OCI-LY3 (cell line): ENCODE measurements at regions not wholly inside any gene's neighbourhood (a gene's known extent, or its start where the extent isn't known, plus 50 kb on each side); places are given as distances from the start of the nearest gene placed in this dataset.

ENCODE experiments used
- CTCF ChIP-seq: fragments of 200-600, 300-600 bp; sonication (generic); IDR thresholded peaks from 2 replicates; pipeline ENCODE4 v1.5.1; 2014; ENCODE audit warnings: antibody characterized with exemption, low read length, low read depth
- EZH2phosphoT487 ChIP-seq: fragments of 200-600 bp; shearing (Covaris generic); IDR thresholded peaks from 2 replicates; pipeline ENCODE4 v1.6.1; 2018; ENCODE audit warnings: antibody characterized with exemption, mixed run types, low read depth

- TF ChIP-seq CTCF (no peak), EZH2phosphoT487 (no peak)
These were observed 218.1 kb upstream of the FAM78B start for GRCh38 chr1:166384948-166385347.
